Smooth muscle cell (in vitro differentiated cells): ENCODE measurements at regions not wholly inside any gene's neighbourhood (a gene's known extent, or its start where the extent isn't known, plus 50 kb on each side); places are given as distances from the start of the nearest gene placed in this dataset.

Source experiments
- DNase-seq: peaks from one replicate; lab custom pipeline; 2025; ENCODE audit not compliant: unreplicated experiment; lab: John Stamatoyannopoulos, UW
- H2AFZ ChIP-seq: fragments of 200-600 bp; sonication (generic); 2 replicates; pipeline ENCODE4 v1.6.0; 2016; ENCODE audit warnings: antibody characterized with exemption, low read depth, mild to moderate bottlenecking
- H3F3A ChIP-seq: fragments of 200-600 bp; sonication (generic); 2 replicates; pipeline ENCODE4 v1.6.0; 2017; ENCODE audit warnings: antibody characterized with exemption, low read depth
- H3K27ac ChIP-seq: fragments of 200-600 bp; sonication (generic); 2 replicates; pipeline ENCODE4 v1.5.1; 2016; ENCODE audit warnings: low read depth, mild to moderate bottlenecking
- H3K27me3 ChIP-seq: fragments of 200-600 bp; sonication (generic); 2 replicates; pipeline ENCODE4 v1.6.1; 2016; ENCODE audit warnings: low read depth, mild to moderate bottlenecking
- H3K36me3 ChIP-seq: fragments of 200-600 bp; sonication (generic); 2 replicates; pipeline ENCODE4 v1.5.1; 2016; ENCODE audit warnings: low read depth
- H3K4me1 ChIP-seq: fragments of 200-600 bp; sonication (generic); 2 replicates; pipeline ENCODE4 v1.5.1; 2016; ENCODE audit warnings: low read depth
- H3K4me2 ChIP-seq: fragments of 200-600 bp; sonication (generic); 2 replicates; pipeline ENCODE4 v1.6.0; 2016; ENCODE audit warnings: mild to moderate bottlenecking
- H3K4me3 ChIP-seq: fragments of 200-600 bp; sonication (generic); 2 replicates; pipeline ENCODE4 v1.5.1; 2016; ENCODE audit warnings: mild to moderate bottlenecking
- H3K79me2 ChIP-seq: fragments of 200-600 bp; sonication (generic); 2 replicates; pipeline ENCODE4 v1.6.0; 2016; ENCODE audit warnings: low read depth, mild to moderate bottlenecking
- H3K9ac ChIP-seq: fragments of 200-600 bp; sonication (generic); 2 replicates; pipeline ENCODE4 v1.6.0; 2016; ENCODE audit warnings: low read depth
- H3K9me3 ChIP-seq: fragments of 200-600 bp; sonication (generic); replicated peaks from 2 replicates; pipeline ENCODE4 v1.5.1; 2016; ENCODE audit warnings: low read depth
- H4K20me1 ChIP-seq: fragments of 200-600 bp; sonication (generic); 2 replicates; pipeline ENCODE4 v1.6.0; 2016; ENCODE audit warnings: low read depth
- CTCF ChIP-seq: fragments of 200-600 bp; sonication (generic); IDR thresholded peaks from 2 replicates; pipeline ENCODE4 v1.5.1; 2017; ENCODE audit warnings: borderline replicate concordance, mild to moderate bottlenecking, antibody characterized with exemption; ENCODE audit not compliant: insufficient read depth, poor library complexity, severe bottlenecking
- WGBS: methylation state at CpG from one replicate; pipeline ENCODE4 v1.1.7; 2016; ENCODE audit warnings: low lambda C conversion rate; 5-methylcytosine and 5-hydroxymethylcytosine counted together

- Histone ChIP-seq H3K9ac (no peak overlapping the region), H3F3A (no peaks in the 10 kb centered on the region), H3K9me3 (no peaks in the 10 kb centered on the region), H3K27me3 (peaks cover 14% of the 10 kb centered on the region), H3K79me2 (no peaks in the 10 kb centered on the region), H3K36me3 (no peaks in the 10 kb centered on the region), H3K4me1 (no peaks in the 10 kb centered on the region), H3K4me3 (no peak overlapping the region), H4K20me1 (no peaks in the 10 kb centered on the region), H3K4me2 (no peak overlapping the region), H3K27ac (no peak overlapping the region), H2AFZ (no peak overlapping the region)
- 84% methylated on average over 23 of the region's 23 CpGs for WGBS
- TF ChIP-seq CTCF: no peak
- DNase-seq: no peak
Measured at GRCh38 chr20:63066506-63067265, 59.9 kb upstream of the BHLHE23 start.

GRCh38 chr20:63065911-63066310 is 59.1 kb upstream of the BHLHE23 start:
- Histone ChIP-seq H2AFZ (no peak overlapping the region), H3K4me1 (no peaks in the 10 kb centered on the region), H4K20me1 (no peaks in the 10 kb centered on the region), H3K9ac (no peak overlapping the region), H3K79me2 (no peaks in the 10 kb centered on the region), H3K4me3 (no peak overlapping the region), H3K27me3 (peaks cover 6% of the 10 kb centered on the region), H3K4me2 (no peak overlapping the region), H3K36me3 (no peaks in the 10 kb centered on the region), H3F3A (no peaks in the 10 kb centered on the region), H3K9me3 (no peaks in the 10 kb centered on the region), H3K27ac (no peak overlapping the region)
- no peak for TF ChIP-seq CTCF
- DNase-seq: no peak
- 86% methylated on average over 16 of the region's 16 CpGs for WGBS

GRCh38 chr20:63064745-63065711 is 58.3 kb upstream of the BHLHE23 start:
- Histone ChIP-seq H3K27ac (no peak overlapping the region), H3K9me3 (no peaks in the 10 kb centered on the region), H3K79me2 (no peaks in the 10 kb centered on the region), H3K36me3 (no peaks in the 10 kb centered on the region), H3F3A (no peaks in the 10 kb centered on the region), H3K4me2 (no peak overlapping the region), H3K27me3 (no peaks in the 10 kb centered on the region), H4K20me1 (no peaks in the 10 kb centered on the region), H2AFZ (no peak overlapping the region), H3K4me3 (no peak overlapping the region), H3K9ac (no peak overlapping the region), H3K4me1 (no peaks in the 10 kb centered on the region)
- WGBS: 86% methylated on average over 40 of the region's 42 CpGs
- TF ChIP-seq CTCF: no peak
- DNase-seq: no peak
